ENCODE measurements at regions not wholly inside any gene's neighbourhood (a gene's known extent, or its start where the extent isn't known, plus 50 kb on each side); places are given as distances from the start of the nearest gene placed in this dataset.

- no peak for DNase-seq (ENCODE audit: low read depth)
Observed at GRCh38 chr1:199766218-199766792, 261.2 kb upstream of the NR5A2 start.

GRCh38 chr1:199767700-199768099, 259.8 kb upstream of the NR5A2 start:
- DNase-seq (ENCODE audit: low read depth) = no peak

- peak; percentile 23 for DNase-seq (ENCODE audit: low read depth)
Observed at GRCh38 chr1:199774433-199775089, 252.9 kb upstream of the NR5A2 start.

GRCh38 chr1:199776768-199777497, 250.6 kb upstream of the NR5A2 start:
- no peak for DNase-seq (ENCODE audit: low read depth)

GRCh38 chr1:199778324-199778955, 249.1 kb upstream of the NR5A2 start:
- no peak for DNase-seq (ENCODE audit: low read depth)

GRCh38 chr1:199780091-199780490, 247.4 kb upstream of the NR5A2 start:
- DNase-seq (ENCODE audit: low read depth) = no peak

GRCh38 chr1:199780948-199781670, 246.4 kb upstream of the NR5A2 start:
- DNase-seq (ENCODE audit: low read depth) = no peak

- DNase-seq (ENCODE audit: low read depth) = no peak
Observed at GRCh38 chr1:199784138-199784895, 243.2 kb upstream of the NR5A2 start.

- no peak for DNase-seq (ENCODE audit: low read depth)
Observed at GRCh38 chr1:199786695-199787094, 240.8 kb upstream of the NR5A2 start.

GRCh38 chr1:199789141-199789540, 238.4 kb upstream of the NR5A2 start:
- DNase-seq (ENCODE audit: low read depth) = no peak

GRCh38 chr1:199791495-199791894, 236.0 kb upstream of the NR5A2 start:
- DNase-seq (ENCODE audit: low read depth) = no peak

GRCh38 chr1:199792874-199793273, 234.6 kb upstream of the NR5A2 start:
- DNase-seq (ENCODE audit: low read depth) = no peak

GRCh38 chr1:199794105-199794863, 233.2 kb upstream of the NR5A2 start:
- no peak for DNase-seq (ENCODE audit: low read depth)

GRCh38 chr1:199799116-199799515, 228.4 kb upstream of the NR5A2 start:
- no peak for DNase-seq (ENCODE audit: low read depth)

- DNase-seq (ENCODE audit: low read depth) = no peak
Observed at GRCh38 chr1:199804526-199804925, 223.0 kb upstream of the NR5A2 start.

- no peak for DNase-seq (ENCODE audit: low read depth)
Observed at GRCh38 chr1:199808110-199808870, 219.2 kb upstream of the NR5A2 start.

- no peak for DNase-seq (ENCODE audit: low read depth)
Observed at GRCh38 chr1:199809311-199809710, 218.2 kb upstream of the NR5A2 start.

GRCh38 chr1:199811163-199811562, 216.3 kb upstream of the NR5A2 start:
- DNase-seq (ENCODE audit: low read depth) = no peak

- DNase-seq (ENCODE audit: low read depth) = no peak
Observed at GRCh38 chr1:199813198-199813597, 214.3 kb upstream of the NR5A2 start.

All from myocyte (in vitro differentiated cells).